CD14-positive monocyte (primary cell): ENCODE measurements at regions not wholly inside any gene's neighbourhood (a gene's known extent, or its start where the extent isn't known, plus 50 kb on each side); places are given as distances from the start of the nearest gene placed in this dataset.

Experiments
- DNase-seq, 3 donors: peaks; one replicate each; pipeline ENCODE4 v3.0.0-alpha.2; 2011 to 2022
- H2AFZ ChIP-seq: 2 replicates; pipeline ENCODE4 v1.6.0; 2012; ENCODE audit warnings: mild to moderate bottlenecking, low read depth, low read length, inconsistent platforms; ENCODE audit not compliant: insufficient read depth, poor library complexity, severe bottlenecking
- H3K27ac ChIP-seq, 2 donors: 1 replicate in 1 of 2; 2 replicates in 1 of 2; pipeline ENCODE4 v1.5.1; 2012 to 2013; ENCODE audit warnings: low read length in 2 of 2, control low read depth in 1 of 2, inconsistent platforms in 1 of 2, low read depth in 1 of 2, mild to moderate bottlenecking in 1 of 2
- H3K27me3 ChIP-seq, 2 donors: one replicate each; pipeline versions ENCODE4 v1.6.0 to v1.6.1; 2011 to 2013; ENCODE audit warnings: low read length in 2 of 2; ENCODE audit not compliant: control insufficient read depth in 2 of 2, insufficient read depth in 2 of 2
- H3K36me3 ChIP-seq, 2 donors: replicated peaks in 1 of 2; 1 replicate in 1 of 2; 2 replicates in 1 of 2; pipeline versions ENCODE4 v1.5.1 to v1.6.1; 2012 to 2013; ENCODE audit warnings: low read length in 2 of 2, control low read depth in 1 of 2, inconsistent platforms in 1 of 2, mild to moderate bottlenecking in 1 of 2; ENCODE audit not compliant: insufficient read depth in 2 of 2, control insufficient read depth in 1 of 2
- H3K4me1 ChIP-seq, 2 donors: 1 replicate in 1 of 2; 2 replicates in 1 of 2; pipeline versions ENCODE4 v1.5.1 to v1.6.1; 2012 to 2013; ENCODE audit warnings: low read length in 2 of 2, control low read depth in 1 of 2, inconsistent platforms in 1 of 2, mild to moderate bottlenecking in 1 of 2, moderate library complexity in 1 of 2; ENCODE audit not compliant: insufficient read depth in 2 of 2, control insufficient read depth in 1 of 2
- H3K4me2 ChIP-seq: replicated peaks from 2 replicates; pipeline ENCODE3; 2012; ENCODE audit warnings: low read length, moderate library complexity, mild to moderate bottlenecking; ENCODE audit not compliant: poor library complexity, severe bottlenecking; ENCODE audit errors: extremely low read depth
- H3K4me3 ChIP-seq, 3 experiments: fragments of 200-600 bp in 1 of 3; sonication (generic) in 1 of 3; replicated peaks in 1 of 3; 1 replicate in 2 of 3; 2 replicates in 1 of 3; pipeline ENCODE4 v1.5.1; 2011 to 2013; ENCODE audit warnings: low read length in 3 of 3, mild to moderate bottlenecking in 3 of 3, control low read depth in 2 of 3, low read depth in 2 of 3, inconsistent platforms in 1 of 3, moderate library complexity in 1 of 3
- H3K79me2 ChIP-seq: 2 replicates; pipeline ENCODE4 v1.6.0; 2012; ENCODE audit warnings: mild to moderate bottlenecking, control low read depth, inconsistent platforms, low read length, moderate library complexity; ENCODE audit not compliant: insufficient read depth
- H3K9ac ChIP-seq: 2 replicates; pipeline ENCODE4 v1.6.0; 2017; ENCODE audit warnings: low read length, mild to moderate bottlenecking; ENCODE audit not compliant: insufficient read depth, poor library complexity, severe bottlenecking
- H3K9me3 ChIP-seq, 2 donors: replicated peaks in 1 of 2; 1 replicate in 1 of 2; 2 replicates in 1 of 2; pipeline versions ENCODE4 v1.5.1 to v1.6.1; 2012 to 2013; ENCODE audit warnings: low read length in 2 of 2, control low read depth in 1 of 2; ENCODE audit not compliant: control insufficient read depth in 1 of 2, insufficient read depth in 1 of 2
- H4K20me1 ChIP-seq: 2 replicates; pipeline ENCODE4 v1.6.0; 2012; ENCODE audit warnings: mild to moderate bottlenecking, low read length, control low read depth, moderate library complexity; ENCODE audit not compliant: insufficient read depth
- H3K27ac Mint-ChIP-seq, 7 donors: one replicate each; pipeline ENCODE4 v1.8.0; 2020; ENCODE audit warnings: mild to moderate bottlenecking in 7 of 7, mixed read lengths in 7 of 7, moderate library complexity in 6 of 7, inconsistent platforms in 2 of 7
- H3K27me3 Mint-ChIP-seq, 3 donors: one replicate each; pipeline ENCODE4 v1.8.0; 2021 to 2022; ENCODE audit warnings: low read depth in 3 of 3, mild to moderate bottlenecking in 3 of 3, mixed read lengths in 3 of 3, moderate library complexity in 3 of 3, inconsistent platforms in 1 of 3
- H3K36me3 Mint-ChIP-seq, 2 donors: one replicate each; pipeline ENCODE4 v1.8.0; 2020; ENCODE audit warnings: mixed read lengths in 2 of 2, inconsistent platforms in 1 of 2, mild to moderate bottlenecking in 1 of 2
- H3K4me1 Mint-ChIP-seq: one replicate; pipeline ENCODE4 v1.8.0; 2020; ENCODE audit warnings: mild to moderate bottlenecking, mixed read lengths
- H3K4me3 Mint-ChIP-seq, 2 donors: one replicate each; pipeline ENCODE4 v1.8.0; 2020; ENCODE audit warnings: mild to moderate bottlenecking in 2 of 2, mixed read lengths in 2 of 2, moderate library complexity in 1 of 2
- H3K9me3 Mint-ChIP-seq, 7 donors: one replicate each; pipeline ENCODE4 v1.8.0; 2020 to 2022; ENCODE audit warnings: mixed read lengths in 7 of 7, mild to moderate bottlenecking in 6 of 7, moderate library complexity in 6 of 7, inconsistent platforms in 2 of 7
- WGBS: methylation state at CpG from one replicate; pipeline ENCODE4 v1.1.5; 2013; ENCODE audit warnings: missing lambda C conversion rate; ENCODE audit not compliant: insufficient coverage; 5-methylcytosine and 5-hydroxymethylcytosine counted together
- intact Hi-C, 2 donors: fragments of 100-400 bp; cut with micrococcal nuclease; formaldehyde crosslinking; loops; one replicate each; pipeline versions ENCODE4 v1.15.0 to v1.15.1; 2023
- TF ChIP-seq, protein P1 (sequence below): fragments of 200-600 bp; IDR thresholded peaks from one replicate; pipeline ENCODE4 v1.8.0; 2022; ENCODE audit warnings: antibody characterized with exemption, mild to moderate bottlenecking

DNA sequence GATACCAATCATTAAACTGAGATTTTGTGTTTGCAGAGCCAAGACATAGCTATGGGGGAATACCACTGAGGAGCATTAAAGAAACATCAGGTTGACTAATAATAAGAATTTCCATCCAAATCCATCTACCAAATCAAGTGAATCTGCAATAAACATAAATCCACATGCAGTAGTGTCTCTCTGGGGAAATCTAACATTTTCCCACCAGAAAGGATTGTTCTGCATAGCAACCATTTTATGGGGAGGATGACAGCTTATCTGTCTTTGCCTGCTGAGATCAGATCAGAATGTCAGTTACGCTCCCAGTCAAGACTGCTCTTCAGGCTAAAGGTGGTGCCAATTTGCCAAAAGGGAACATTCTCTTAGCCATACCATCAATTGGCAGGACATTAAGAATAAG lies 1098.9 kb upstream of the CHAC2 start:
- H3K9ac ChIP-seq = no peak overlapping the region
- Mint-ChIP-seq H3K27me3 (peaks cover 0 to 1% (median 0%) of the 10 kb centered on the region in 3 donors), H3K9me3 (peaks cover 2 to 7% (median 3%) of the 10 kb centered on the region in 7 donors), H3K27ac (no peak overlapping the region), H3K36me3 (no peaks in the 10 kb centered on the region), H3K4me3 (no peak overlapping the region), H3K4me1 (no peaks in the 10 kb centered on the region)
- H3K27me3 ChIP-seq = no peaks in the 10 kb centered on the region
- H3K4me3 ChIP-seq = no peak overlapping the region
- H4K20me1 ChIP-seq = no peaks in the 10 kb centered on the region
- no peaks in the 10 kb centered on the region for H3K4me1 ChIP-seq
- no peaks in the 10 kb centered on the region for H3K36me3 ChIP-seq
- DNase-seq = no peak
- no peak overlapping the region for H2AFZ ChIP-seq
- no peaks in the 10 kb centered on the region for H3K79me2 ChIP-seq
- TF ChIP-seq, protein P1, sequence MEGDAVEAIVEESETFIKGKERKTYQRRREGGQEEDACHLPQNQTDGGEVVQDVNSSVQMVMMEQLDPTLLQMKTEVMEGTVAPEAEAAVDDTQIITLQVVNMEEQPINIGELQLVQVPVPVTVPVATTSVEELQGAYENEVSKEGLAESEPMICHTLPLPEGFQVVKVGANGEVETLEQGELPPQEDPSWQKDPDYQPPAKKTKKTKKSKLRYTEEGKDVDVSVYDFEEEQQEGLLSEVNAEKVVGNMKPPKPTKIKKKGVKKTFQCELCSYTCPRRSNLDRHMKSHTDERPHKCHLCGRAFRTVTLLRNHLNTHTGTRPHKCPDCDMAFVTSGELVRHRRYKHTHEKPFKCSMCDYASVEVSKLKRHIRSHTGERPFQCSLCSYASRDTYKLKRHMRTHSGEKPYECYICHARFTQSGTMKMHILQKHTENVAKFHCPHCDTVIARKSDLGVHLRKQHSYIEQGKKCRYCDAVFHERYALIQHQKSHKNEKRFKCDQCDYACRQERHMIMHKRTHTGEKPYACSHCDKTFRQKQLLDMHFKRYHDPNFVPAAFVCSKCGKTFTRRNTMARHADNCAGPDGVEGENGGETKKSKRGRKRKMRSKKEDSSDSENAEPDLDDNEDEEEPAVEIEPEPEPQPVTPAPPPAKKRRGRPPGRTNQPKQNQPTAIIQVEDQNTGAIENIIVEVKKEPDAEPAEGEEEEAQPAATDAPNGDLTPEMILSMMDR = no peak
- WGBS = no CpG with 5 or more reads among the region's 1 CpG
- no peak overlapping the region for H3K27ac ChIP-seq
- intact Hi-C loops = no loop called here
- no peak overlapping the region for H3K4me2 ChIP-seq
- peaks cover 9% of the 10 kb centered on the region in 2 donors for H3K9me3 ChIP-seq

DNA sequence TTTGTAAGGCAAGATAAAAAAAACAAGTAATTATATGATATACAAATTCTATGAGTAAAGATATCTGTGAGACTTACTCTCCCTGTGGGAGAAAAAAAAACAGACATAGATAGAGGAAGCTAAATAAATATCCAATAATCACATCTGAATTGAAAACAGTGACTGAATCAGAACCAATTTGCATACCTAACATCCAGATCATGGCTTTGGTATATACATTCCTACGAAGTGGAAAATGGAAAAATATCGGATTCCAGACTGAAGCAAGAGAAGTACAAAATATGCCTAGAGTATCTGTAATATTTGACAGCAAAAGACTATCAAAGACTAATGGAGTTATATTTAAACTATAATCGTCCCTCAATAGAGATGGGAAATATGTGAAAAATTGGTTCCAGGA lies 1108.1 kb upstream of the CHAC2 start:
- H3K9ac ChIP-seq = no peak overlapping the region
- H2AFZ ChIP-seq = no peak overlapping the region
- H3K4me1 ChIP-seq = no peaks in the 10 kb centered on the region
- H3K27me3 ChIP-seq = no peaks in the 10 kb centered on the region
- no peaks in the 10 kb centered on the region for H3K27me3 Mint-ChIP-seq
- no peak overlapping the region for H3K4me2 ChIP-seq
- no peak overlapping the region for H3K4me3 ChIP-seq
- peaks cover 2% of the 10 kb centered on the region in 2 donors for H3K9me3 ChIP-seq
- no peak overlapping the region for H3K27ac Mint-ChIP-seq
- no CpG with 5 or more reads among the region's 3 CpGs for WGBS
- intact Hi-C loops = no loop called here
- TF ChIP-seq, protein P1 = no peak
- no peaks in the 10 kb centered on the region for H4K20me1 ChIP-seq
- no peaks in the 10 kb centered on the region for H3K36me3 ChIP-seq
- no peak overlapping the region for H3K27ac ChIP-seq
- no peaks in the 10 kb centered on the region for H3K36me3 Mint-ChIP-seq
- H3K79me2 ChIP-seq = no peaks in the 10 kb centered on the region
- no peaks in the 10 kb centered on the region for H3K4me1 Mint-ChIP-seq
- H3K4me3 Mint-ChIP-seq = no peak overlapping the region
- DNase-seq = no peak
- H3K9me3 Mint-ChIP-seq = peaks cover 0 to 9% (median 0%) of the 10 kb centered on the region in 7 donors
